SK-N-DZ (cell line): ENCODE measurements at regions not wholly inside any gene's neighbourhood (a gene's known extent, or its start where the extent isn't known, plus 50 kb on each side); places are given as distances from the start of the nearest gene placed in this dataset.

Source experiments
- DNase-seq: peaks from one replicate; pipeline ENCODE4 v3.0.0-alpha.2; 2015; ENCODE audit warnings: low spot score

DNA sequence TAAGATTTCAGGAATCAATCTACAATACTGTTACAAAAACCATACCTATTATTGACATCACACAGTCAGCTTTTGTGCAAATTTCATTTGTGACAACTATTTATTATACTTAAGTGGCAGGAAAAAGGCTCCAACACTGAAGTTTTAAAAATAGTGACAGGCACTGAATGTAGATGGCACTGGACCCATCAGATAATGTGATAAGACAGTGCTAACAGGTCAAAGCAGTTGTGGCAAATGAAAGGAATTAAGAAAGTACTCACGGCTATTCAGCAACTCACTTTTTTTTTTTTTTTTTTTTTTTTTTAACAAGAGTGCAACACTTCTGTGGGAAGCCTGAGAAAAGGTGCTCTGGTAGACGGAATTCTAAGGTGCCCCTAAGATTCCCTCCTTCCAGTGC, 115.0 kb upstream of the MEF2C start:
- DNase-seq: no peak

DNA sequence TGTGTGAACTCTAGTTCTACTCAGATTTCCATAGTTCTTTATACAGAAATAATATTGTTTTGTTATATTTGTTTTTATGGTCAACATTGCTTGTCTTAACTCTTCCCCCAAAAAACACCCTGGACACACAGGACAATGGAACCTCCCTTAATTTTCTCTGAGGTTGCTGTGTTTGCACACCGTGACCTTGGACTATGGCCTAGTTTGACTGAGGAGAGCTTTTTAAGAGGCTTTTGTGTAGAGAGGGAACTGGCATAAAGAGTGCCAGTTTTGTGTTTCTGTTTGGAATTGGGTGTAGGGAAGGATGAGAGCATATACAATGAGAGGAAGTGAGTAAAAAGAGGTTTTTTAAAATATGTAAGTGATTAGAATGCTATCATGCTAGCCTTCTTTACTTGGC, 101.1 kb upstream of the MEF2C start:
- DNase-seq: no peak

DNA sequence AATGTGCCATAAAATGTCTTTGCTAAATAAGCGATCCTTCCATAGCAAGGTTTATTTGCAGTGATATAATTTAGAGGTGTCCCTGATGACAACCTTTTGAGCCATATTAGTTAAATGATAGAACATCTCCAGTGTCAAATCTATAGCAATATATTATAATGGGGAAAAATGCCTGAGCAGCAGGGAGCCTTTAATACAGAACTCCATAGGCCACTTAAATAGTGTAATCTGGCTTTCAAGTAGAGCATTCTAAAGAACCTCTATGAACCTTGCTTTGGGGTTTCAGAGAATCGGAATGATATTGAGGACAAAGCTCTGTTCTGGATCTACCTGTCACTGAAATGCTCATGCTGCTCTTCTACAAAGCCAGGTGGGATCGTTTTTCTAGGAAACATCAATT, 96.7 kb upstream of the MEF2C start:
- no peak for DNase-seq

DNA sequence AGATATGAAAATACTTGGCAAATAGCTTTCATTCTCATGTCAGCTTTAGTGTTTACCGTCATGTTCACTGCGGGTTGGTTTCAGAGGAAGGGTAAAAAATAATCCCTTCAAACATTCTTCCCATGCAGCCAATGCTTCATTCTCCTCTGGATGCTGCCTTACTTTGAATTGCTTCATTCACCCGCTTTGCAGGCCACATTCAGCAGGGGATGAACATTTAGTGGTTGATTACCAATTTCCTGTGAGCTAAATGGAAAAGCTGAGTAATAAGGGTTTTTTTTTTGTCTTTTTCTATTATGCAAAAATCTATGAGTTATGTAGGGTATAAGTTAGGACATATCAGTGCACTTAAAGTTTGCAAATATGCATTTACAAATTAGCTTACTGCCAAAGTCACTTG, 96.3 kb upstream of the MEF2C start:
- no peak for DNase-seq

DNA sequence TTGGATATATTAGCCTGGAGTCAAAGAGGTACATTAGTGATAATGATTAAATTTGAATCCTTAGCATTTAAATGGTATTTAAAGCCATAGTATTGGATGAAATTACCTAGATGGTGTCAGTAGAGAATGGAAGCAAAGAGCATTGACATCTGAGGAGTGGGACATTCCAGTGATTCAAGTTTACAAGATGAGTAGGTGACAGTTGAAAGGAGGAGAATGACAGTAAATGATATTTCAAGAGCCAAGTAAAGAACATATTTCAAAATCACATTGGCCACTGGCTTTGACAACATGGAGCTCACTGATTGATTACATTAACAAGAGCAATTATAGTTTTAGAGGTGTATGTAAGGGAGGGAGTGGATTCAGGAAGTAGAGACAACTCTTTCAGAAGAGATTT, 93.9 kb upstream of the MEF2C start:
- DNase-seq: no peak

DNA sequence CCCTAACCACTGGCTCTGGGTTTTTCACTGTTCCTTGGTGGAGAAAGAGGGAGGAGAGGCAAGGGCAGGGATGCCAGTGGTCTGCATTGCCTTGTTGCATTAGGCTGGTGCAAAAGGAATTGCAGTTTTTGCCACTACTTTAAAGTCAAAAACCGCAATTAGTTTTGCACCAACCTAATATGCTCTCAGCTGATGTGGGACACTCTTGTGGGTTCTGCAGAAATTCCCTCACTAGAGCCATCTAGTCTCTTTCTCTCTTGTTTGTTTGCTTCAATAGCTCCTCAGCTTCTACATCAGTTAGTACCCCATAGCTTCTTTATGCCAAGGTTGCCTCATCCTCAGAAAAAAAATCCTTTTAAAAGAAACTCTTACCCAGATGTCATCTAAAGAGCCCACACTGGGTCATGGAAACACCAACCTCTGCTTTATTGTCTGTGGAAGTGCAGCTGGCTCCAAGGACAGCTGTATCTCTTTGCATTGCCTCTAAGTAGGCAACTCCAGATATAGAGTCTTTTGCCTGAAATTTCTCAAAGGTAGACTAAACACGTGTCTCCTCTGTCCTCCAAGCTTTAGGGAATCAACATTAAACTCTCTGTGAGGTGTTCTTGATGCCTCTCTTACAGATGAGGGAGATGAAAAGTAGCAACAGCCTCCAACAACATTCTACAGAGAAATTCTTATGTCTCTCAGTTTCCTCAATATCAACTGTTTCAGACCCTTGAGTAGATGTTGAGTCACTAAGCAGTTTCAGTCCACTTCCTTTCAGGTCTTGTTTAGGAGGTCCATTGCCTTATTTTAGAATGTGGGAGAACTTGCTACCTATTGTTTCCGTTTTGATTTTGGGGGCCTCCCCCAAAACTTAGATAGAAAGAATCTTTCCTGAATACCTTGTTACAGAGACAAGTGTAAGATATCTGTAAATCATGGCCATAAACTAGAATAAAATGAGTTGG, 84.9 kb upstream of the MEF2C start:
- no peak for DNase-seq

DNA sequence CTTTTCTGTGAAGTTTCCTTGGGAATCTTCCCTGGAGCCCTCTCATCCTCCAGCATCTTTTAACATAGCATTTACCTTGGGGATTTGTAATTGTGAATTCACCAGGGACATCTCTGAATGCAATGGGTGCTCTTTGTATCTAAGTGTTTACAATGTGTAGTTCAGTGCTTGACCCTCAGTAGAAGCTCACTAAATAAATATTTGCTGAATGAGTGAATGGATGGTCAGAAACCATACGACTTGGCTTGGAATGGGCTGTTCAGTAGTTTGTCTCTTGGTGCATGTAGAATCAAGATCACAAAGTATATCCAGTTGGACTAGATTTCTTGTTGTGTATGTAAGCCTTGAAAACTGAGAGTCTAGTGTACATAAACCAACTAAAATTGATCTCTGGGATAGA, 81.8 kb upstream of the MEF2C start:
- DNase-seq: no peak

DNA sequence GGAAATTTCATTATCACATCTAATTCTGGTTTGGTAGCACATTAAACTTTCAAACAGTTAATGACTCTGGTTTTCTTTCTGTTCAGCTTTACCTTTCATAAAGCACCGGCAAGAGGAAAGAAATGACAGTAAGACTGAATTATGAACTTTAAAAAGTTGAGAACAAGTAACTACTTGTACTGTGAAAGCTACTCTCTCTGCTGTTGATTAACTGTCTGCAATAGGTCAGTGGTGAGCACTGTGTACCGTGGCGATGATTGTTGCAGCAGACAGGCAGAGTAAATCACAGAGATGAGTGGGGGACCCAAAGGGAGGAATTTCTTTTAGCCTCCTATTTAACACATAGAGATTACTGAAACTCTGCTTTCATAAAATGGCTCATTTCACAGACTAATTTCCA, 74.0 kb upstream of the MEF2C start:
- DNase-seq: no peak

DNA sequence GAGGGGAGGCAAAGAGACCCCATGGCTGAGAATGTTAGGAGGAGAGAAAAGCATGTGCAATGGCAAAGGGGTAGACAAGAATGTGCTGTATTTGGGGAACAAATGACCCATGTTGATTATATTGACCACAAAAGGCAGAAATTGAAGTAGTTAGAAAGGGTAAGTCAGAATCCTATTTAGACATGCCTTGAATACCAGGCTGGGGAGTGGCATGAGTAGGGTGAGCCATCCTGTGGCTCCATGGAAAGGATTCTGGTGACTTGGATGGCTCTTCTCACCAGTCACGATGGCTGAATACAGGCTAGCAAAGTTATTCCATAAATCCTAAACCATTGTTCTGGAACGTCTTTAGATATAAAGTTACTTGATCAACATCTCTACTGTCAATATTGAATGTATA, 73.4 kb upstream of the MEF2C start:
- no peak for DNase-seq

DNA sequence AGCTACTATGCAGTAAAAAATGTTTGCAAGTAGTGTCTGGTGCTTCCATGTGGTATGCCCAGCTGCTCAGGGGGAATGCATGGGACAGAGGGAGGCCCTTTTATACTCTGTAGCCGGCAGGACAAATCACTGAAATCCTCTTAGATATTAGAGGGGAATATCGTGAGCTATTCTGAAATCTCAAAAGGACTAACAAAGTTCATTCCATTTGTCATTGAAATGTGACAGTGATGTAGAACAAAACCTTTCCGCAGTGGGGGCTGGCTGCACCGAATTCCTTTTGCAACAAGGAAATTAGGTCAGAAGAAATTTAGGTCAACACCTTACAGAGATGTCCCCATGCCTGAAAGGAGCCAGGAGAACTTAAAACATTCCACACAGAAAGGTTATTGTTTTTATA, 72.4 kb upstream of the MEF2C start:
- DNase-seq: no peak

DNA sequence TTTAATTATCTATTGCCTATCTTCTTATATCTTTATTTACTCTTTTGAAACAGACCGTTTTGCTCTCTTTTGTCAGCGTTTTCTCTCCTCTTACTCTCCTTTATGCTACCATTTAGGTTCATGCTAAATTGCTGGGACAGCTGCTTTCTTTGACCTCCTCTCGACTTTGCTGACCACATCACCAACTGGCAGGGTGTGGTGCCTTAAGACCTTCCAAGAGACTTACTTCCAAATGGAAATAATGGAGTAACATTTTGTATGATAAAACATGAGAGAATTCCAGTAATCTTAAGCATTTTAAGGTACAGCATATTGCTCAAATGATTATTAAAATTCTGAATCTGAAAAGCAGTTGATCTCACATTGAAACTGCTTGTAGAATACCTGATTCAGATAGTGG, 71.5 kb upstream of the MEF2C start:
- no peak for DNase-seq

DNA sequence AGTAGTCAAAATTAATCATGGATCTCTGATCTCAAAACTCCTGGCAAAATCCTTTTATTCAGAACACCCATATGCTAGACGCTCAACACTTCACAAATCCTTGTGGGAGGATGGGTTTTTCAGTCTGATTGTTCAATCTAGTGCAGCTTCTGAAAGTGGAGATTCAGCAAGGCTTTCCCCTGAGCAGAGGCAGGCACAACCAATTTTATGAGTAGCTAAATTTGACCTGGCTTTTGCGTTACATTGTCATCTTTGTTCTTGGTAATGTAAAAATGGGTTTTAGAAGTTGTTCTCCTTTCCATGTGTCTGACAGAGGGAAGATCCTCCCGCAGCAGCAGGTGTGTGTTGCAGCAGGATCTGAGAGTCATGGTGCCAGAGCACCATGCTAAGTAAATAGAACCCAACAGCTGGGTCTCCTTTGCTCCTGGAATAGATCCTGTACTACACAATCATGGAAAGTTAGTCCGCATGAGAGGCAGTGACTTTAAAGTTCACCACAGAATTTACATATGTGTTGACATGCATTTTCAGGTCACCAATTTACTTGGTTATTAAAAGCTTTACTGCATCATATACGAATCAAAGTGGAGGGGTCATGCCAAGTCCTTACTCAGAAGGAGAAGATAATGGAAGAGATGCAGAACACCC, 70.1 kb upstream of the MEF2C start:
- DNase-seq: no peak

DNA sequence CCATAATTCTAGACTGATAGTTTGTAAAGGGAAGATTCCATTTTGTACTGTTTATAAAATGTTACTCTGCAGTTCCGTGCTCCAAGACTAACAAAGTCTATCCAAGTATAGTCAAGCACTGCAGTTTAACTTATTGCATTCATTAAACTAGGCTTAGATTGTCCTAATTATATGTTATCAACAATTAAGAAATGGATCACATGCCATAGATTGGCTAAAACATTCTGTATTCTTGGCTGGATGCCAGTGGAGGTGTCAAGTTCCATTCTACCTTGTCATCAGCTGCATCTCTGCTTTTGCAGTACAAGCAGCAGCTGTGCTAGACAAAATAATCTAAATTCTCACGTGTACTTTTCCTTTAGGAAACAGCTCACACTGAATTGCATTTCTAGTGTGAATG, 69.4 kb upstream of the MEF2C start:
- peak; percentile 17 for DNase-seq

DNA sequence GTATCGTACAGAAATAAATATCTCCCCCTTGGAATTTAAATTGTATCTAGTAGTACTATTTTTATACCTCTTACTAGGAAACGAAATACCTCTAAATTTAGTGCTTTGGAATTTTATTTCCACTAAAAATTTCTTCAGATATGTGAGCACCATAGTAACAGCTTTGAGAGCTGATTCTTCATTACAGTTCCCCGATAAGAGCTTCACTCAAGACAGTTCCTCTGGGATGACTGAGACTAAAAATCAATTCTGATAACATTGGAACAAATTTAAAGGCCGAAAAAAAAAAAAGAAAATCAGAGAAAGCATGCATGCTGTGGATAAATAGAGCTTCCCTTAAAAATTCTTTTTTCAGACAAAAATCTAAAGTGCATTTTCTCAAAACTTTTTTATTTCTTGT, 68.5 kb upstream of the MEF2C start:
- no peak for DNase-seq

DNA sequence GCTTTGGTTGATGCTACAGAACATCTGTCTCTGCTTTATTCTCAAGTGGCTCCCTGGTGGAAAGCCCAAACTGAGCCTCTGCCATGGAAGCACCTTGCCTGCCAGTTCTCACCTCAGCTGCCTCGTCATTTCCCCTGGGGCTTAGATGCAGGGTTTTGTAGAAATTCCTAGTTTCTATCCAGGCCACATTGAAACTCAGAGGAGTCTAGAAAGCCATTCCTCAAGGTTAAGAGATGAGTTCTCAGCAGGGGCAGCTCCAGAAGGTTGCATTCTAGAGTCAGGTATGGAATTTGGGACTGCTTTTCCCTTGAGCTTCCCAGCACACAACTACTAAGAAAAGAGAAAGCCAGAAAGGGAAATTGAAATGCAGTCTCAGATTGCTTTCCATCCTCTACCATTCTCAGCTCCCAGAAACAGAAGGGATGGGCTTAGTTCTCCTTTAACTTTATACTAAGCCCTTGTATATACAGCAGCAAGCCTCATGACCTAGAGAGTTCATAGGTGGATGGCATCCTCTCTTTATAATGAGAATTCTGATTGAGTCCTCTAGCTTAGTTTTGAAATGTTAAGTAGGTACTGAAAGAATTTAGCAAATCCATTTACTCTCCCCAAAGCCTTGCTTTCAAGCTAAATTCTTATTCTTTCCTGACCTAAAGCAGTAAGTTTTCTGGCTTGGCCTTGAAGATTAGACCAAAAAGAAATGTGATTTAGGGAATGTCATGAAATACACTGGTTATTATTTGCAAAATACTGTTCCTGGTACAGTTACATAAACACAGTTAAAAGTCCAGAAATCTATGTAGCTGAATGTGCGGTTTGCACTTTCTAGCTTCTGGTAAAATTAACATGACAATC, 66.0 kb upstream of the MEF2C start:
- DNase-seq: no peak

DNA sequence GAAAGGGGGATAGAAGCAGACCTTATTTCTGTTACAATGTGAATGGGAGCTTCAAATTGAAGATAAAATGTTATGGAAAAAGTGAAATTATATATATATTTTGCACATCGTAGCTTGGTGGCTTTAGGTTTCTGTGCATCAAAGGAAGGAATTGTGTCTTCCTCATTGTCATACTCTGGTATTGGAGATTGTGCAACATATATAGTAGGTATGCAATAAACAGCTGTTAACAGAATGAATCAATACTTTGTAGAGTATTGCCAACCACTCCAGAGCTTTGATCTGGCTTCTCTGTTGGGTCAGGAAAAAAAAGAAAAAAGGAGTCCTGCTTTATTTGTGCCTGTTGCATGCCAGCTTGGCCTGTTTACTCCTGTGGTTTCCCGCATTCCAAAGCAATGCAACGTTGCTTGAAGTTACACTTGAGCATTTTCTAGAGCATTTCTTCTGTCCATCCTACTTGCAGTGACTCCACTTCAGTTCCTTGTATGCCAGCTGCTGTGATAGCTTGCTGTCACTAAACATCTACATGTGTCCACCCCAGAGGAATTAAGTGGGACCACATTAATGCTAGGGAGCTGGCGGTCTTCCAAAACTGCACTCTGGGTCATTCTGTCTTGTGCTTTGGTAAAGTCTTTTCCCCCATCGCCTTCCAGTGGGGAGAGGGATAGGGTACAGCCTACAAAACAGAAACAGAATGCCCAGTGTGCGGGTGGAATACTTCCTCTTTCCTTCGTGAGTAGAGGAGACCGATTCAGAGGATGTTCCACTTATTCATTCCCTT, 62.0 kb upstream of the MEF2C start:
- no peak for DNase-seq

DNA sequence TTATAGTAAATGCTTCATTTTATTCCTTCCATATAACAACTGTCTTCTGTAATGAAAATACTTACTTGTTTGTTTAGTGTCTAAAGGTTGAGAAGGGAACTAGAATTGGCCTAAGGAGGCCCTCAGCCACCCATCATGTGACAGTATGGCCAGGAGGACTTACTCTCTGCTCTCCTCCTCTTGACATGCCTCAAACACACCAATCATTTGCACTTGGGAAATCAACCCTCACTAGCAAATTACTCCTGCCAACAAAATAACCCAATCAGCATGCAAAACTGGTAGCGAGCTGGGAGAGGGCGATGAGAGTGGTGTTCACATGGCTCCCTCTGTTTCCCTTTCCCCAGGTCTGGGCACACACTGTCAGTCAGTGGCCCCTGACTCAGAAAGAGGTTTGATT, 58.6 kb upstream of the MEF2C start:
- no peak for DNase-seq

DNA sequence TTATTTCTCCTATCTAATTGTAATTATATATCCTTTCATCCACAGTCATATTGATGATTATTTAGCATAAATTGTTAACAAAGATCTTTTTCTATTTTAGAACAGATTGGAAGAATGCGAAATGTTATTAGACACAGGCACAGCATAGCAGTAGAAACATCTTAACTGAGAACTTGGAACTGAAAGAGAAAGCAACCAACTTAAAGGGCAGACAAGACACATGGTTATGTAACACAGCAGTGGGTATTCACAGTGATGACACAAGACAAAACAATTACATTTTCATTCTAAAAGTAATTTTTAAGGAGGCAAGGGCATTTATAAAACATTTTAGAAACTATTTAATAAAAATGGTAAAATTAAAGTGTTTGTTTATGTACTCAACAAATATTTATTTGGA, 57.7 kb upstream of the MEF2C start:
- DNase-seq: no peak

DNA sequence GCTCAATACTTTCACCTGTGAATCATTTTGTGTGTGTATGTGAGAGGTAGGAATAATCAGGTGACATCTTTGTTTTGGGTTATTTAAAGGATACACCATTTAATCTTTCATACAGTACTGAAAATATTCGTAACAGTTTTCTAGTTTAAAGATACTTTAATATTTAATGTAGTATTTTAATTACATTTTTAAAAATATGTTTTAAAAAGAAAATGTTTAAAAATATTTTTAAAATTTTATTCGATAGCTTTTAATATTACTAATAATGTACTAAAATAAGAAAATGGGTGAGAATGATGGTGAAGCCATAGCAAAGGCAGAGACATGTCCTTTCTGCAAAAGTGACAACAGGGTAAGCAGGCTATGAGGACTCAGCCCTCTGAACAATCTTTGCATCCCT, 56.3 kb upstream of the MEF2C start:
- DNase-seq: no peak

DNA sequence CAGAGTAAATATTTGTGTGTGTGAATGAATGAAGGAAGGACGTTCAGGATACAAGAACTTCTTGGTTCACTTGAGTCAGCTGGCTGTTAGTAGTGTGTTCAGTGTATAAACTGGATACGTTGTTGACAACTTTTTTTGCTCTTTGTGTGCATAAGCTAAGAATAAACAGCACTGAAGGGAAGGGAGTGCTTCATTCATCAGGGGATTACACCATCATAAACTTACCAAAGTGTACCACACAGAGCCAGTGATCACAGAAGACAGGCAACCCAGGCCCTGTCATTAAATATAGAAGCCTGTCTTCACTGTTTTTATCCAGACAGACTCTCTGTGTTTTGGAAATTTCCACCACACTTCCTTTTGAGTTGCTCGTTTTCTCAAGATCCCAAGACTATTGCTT, 55.5 kb upstream of the MEF2C start:
- DNase-seq: no peak

DNA sequence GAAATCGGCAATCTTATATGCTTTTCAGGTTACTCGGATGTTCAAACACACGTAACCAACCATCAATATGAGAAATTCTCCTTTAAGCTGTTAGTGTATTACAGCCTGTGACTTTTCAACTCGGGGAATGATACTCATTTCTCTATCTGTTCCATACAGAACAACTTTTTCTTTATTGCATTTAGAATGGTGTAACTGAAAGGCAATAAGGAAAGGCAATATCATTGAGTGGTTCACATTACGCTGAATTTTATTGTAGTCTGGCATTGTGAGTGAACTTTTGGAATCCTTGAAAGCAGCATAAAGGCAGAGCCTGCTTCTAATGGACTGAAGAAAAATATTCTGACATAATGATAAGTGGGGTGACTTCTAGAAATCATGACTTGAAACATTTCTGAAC, 54.4 kb upstream of the MEF2C start:
- no peak for DNase-seq

DNA sequence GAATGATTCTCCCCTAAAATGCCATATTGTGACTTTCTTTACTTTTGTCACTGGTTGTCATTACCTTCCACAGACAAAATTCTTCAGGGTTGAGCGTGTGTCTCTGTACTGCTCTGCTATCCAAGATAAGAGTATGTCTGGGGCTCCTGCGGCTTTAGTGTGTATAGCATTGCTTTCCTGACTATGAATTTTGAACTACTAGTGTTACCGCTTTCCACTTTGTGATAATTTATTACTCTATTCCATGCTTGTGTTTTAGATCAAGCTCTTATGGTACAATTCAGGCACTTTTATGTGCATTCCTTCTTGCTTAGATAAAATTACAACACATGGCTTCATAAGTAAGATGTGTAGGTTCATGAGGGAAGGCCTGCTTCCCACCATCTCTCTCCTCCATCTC, 51.5 kb upstream of the MEF2C start:
- DNase-seq: no peak
